Kidney (tissue), 13 donors: ENCODE measurements at regions not wholly inside any gene's neighbourhood (a gene's known extent, or its start where the extent isn't known, plus 50 kb on each side); places are given as distances from the start of the nearest gene placed in this dataset.

Experiments used
- DNase-seq, 5 donors: peaks; one replicate each; pipeline ENCODE4 v3.0.0-alpha.2; 2013 to 2020
- FAIRE-seq: peaks from 2 replicates; lab custom pipeline; 2012; peaks lifted over from hg19 to GRCh38; lab: Jason Lieb, UNC
- H3K27ac ChIP-seq, 2 donors: one replicate each; pipeline ENCODE4 v1.7.0; 2013; ENCODE audit warnings: low read depth in 2 of 2, low read length in 2 of 2, inconsistent platforms in 1 of 2
- H3K27me3 ChIP-seq: one replicate; pipeline ENCODE4 v1.7.1; 2013; ENCODE audit warnings: low read length, inconsistent platforms; ENCODE audit not compliant: control insufficient read depth, insufficient read depth
- H3K36me3 ChIP-seq, 3 donors: one replicate each; pipeline versions ENCODE4 v1.7.0 to v1.7.1; 2013; ENCODE audit warnings: low read length in 3 of 3, control low read depth in 1 of 3, inconsistent platforms in 1 of 3; ENCODE audit not compliant: insufficient read depth in 3 of 3, control insufficient read depth in 2 of 3
- H3K4me1 ChIP-seq, 3 donors: one replicate each; pipeline versions ENCODE4 v1.7.0 to v1.7.1; 2013; ENCODE audit warnings: low read length in 3 of 3, inconsistent platforms in 1 of 3, low read depth in 1 of 3; ENCODE audit not compliant: control insufficient read depth in 2 of 3, insufficient read depth in 2 of 3
- H3K4me3 ChIP-seq, 3 donors: one replicate each; pipeline versions ENCODE4 v1.7.0 to v1.8.1; 2013; ENCODE audit warnings: low read length in 3 of 3, control low read depth in 1 of 3, inconsistent platforms in 1 of 3
- H3K9ac ChIP-seq, 3 donors: one replicate each; pipeline versions ENCODE4 v1.7.0 to v1.7.1; 2013; ENCODE audit warnings: low read length in 3 of 3, control low read depth in 1 of 3, inconsistent platforms in 1 of 3
- H3K9me3 ChIP-seq, 3 donors: one replicate each; pipeline versions ENCODE4 v1.7.0 to v1.7.1; 2013; ENCODE audit warnings: low read length in 3 of 3, control low read depth in 1 of 3, inconsistent platforms in 1 of 3; ENCODE audit not compliant: control insufficient read depth in 2 of 3, insufficient read depth in 1 of 3
- CTCF ChIP-seq: IDR thresholded peaks from 3 replicates; pipeline ENCODE4 v1.5.1; 2012; ENCODE audit warnings: mild to moderate bottlenecking, moderate library complexity, borderline replicate concordance; ENCODE audit not compliant: insufficient read depth; ENCODE audit errors: extremely low read depth
- intact Hi-C: fragments of 100-400 bp; cut with DNase I; formaldehyde crosslinking; loops from one replicate; pipeline ENCODE4 v1.11.1; 2022
- donor health status: control.
- donor health status: control.
- donor health status: control.
- donor health status: control.
- donor health status: control.
- donor health status: DM: yes; HTN: yes; CAD: no.
- donor health status: Normal renal cell carcinoma (clear cell type).

GRCh38 chr12:42935756-42936155, 346.2 kb upstream of the PRICKLE1 start:
- Histone ChIP-seq H3K27ac (no peak overlapping the region), H3K9ac (no peak overlapping the region), H3K4me1 (no peaks in the 10 kb centered on the region), H3K4me3 (no peak overlapping the region), H3K36me3 (no peaks in the 10 kb centered on the region), H3K9me3 (no peaks in the 10 kb centered on the region), H3K27me3 (no peaks in the 10 kb centered on the region)
- FAIRE-seq = no peak
- no peak for TF ChIP-seq CTCF
- intact Hi-C loops = no loop called here
- no peak for DNase-seq

GRCh38 chr12:42935090-42935489, 345.5 kb upstream of the PRICKLE1 start:
- Histone ChIP-seq H3K27me3 (no peaks in the 10 kb centered on the region), H3K9ac (no peak overlapping the region), H3K9me3 (no peaks in the 10 kb centered on the region), H3K27ac (no peak overlapping the region), H3K4me1 (no peaks in the 10 kb centered on the region), H3K4me3 (no peak overlapping the region), H3K36me3 (no peaks in the 10 kb centered on the region)
- DNase-seq (no peak), FAIRE-seq (no peak)
- TF ChIP-seq CTCF = no peak
- intact Hi-C loops = no loop called here

GRCh38 chr12:42933461-42934081, 344.0 kb upstream of the PRICKLE1 start:
- no peak overlapping the region for H3K4me3 ChIP-seq
- H3K9ac ChIP-seq = no peak overlapping the region
- H3K9me3 ChIP-seq = no peaks in the 10 kb centered on the region
- no peaks in the 10 kb centered on the region for H3K36me3 ChIP-seq
- intact Hi-C loops = no loop called here
- no peaks in the 10 kb centered on the region for H3K27me3 ChIP-seq
- FAIRE-seq (no peak), DNase-seq (no peak)
- TF ChIP-seq CTCF = no peak
- no peak overlapping the region for H3K27ac ChIP-seq
- no peaks in the 10 kb centered on the region for H3K4me1 ChIP-seq

GRCh38 chr12:42932936-42933335, 343.4 kb upstream of the PRICKLE1 start:
- Histone ChIP-seq H3K4me1 (no peaks in the 10 kb centered on the region), H3K27ac (no peak overlapping the region), H3K9ac (no peak overlapping the region), H3K27me3 (no peaks in the 10 kb centered on the region), H3K4me3 (no peak overlapping the region), H3K9me3 (no peaks in the 10 kb centered on the region), H3K36me3 (no peaks in the 10 kb centered on the region)
- TF ChIP-seq CTCF = no peak
- FAIRE-seq (no peak), DNase-seq (no peak)
- intact Hi-C loops = no loop called here
